DOHH2 (cell line): ENCODE measurements at regions not wholly inside any gene's neighbourhood (a gene's known extent, or its start where the extent isn't known, plus 50 kb on each side); places are given as distances from the start of the nearest gene placed in this dataset.

Experiments used
- H3F3A ChIP-seq: fragments of 200-600 bp; sonication (generic), shearing (Covaris generic); 2 replicates; pipeline ENCODE4 v1.6.0; 2016; ENCODE audit warnings: antibody characterized with exemption, mild to moderate bottlenecking; ENCODE audit not compliant: control insufficient read depth, insufficient read depth
- H3K27ac ChIP-seq: fragments of 200-600 bp; sonication (generic); 2 replicates; pipeline ENCODE4 v1.5.1; 2014; ENCODE audit warnings: low read depth, mild to moderate bottlenecking, low read length, moderate library complexity
- H3K27me3 ChIP-seq: fragments of 200-600 bp; sonication (generic); 2 replicates; pipeline ENCODE4 v1.6.1; 2014; ENCODE audit warnings: mild to moderate bottlenecking, low read length, mixed read lengths; ENCODE audit not compliant: control insufficient read depth
- H3K36me3 ChIP-seq: fragments of 200-600 bp; sonication (generic); 2 replicates; pipeline ENCODE4 v1.6.1; 2014; ENCODE audit warnings: mild to moderate bottlenecking, low read length, moderate library complexity, mixed read lengths; ENCODE audit not compliant: control insufficient read depth
- H3K4me1 ChIP-seq: fragments of 200-600 bp; sonication (generic); 2 replicates; pipeline ENCODE4 v1.6.1; 2014; ENCODE audit warnings: mild to moderate bottlenecking, low read length, mixed read lengths; ENCODE audit not compliant: control insufficient read depth
- H3K4me2 ChIP-seq: fragments of 200-600 bp; sonication (generic); 2 replicates; pipeline ENCODE4 v1.6.0; 2014; ENCODE audit warnings: mild to moderate bottlenecking, low read length, moderate library complexity
- H3K4me3 ChIP-seq: fragments of 200-600 bp; sonication (generic); 2 replicates; pipeline ENCODE4 v1.5.1; 2014; ENCODE audit warnings: mild to moderate bottlenecking, low read length, mixed read lengths
- H3K79me2 ChIP-seq: fragments of 200-600 bp; sonication (generic); 2 replicates; pipeline ENCODE4 v1.6.1; 2014; ENCODE audit warnings: mild to moderate bottlenecking, low read length, mixed read lengths; ENCODE audit not compliant: control insufficient read depth
- H3K9me2 ChIP-seq: fragments of 200-600 bp; sonication (generic); replicated peaks from 2 replicates; pipeline ENCODE4 v1.6.1; 2014; ENCODE audit warnings: mild to moderate bottlenecking, low read length, mixed read lengths; ENCODE audit not compliant: control insufficient read depth
- H3K9me3 ChIP-seq: fragments of 200-600 bp; sonication (generic); 2 replicates; pipeline ENCODE4 v1.6.1; 2014; ENCODE audit warnings: antibody characterized with exemption, low read length, mixed read lengths; ENCODE audit not compliant: control insufficient read depth, insufficient read depth
- H4K20me1 ChIP-seq: fragments of 200-600 bp; sonication (generic); 2 replicates; pipeline ENCODE4 v1.6.0; 2014; ENCODE audit warnings: low read depth, mild to moderate bottlenecking, antibody characterized with exemption, low read length, moderate library complexity; ENCODE audit not compliant: control insufficient read depth, insufficient read depth
- EZH2phosphoT487 ChIP-seq: fragments of 200-600 bp; sonication (generic); IDR thresholded peaks from 2 replicates; pipeline ENCODE4 v1.6.1; 2017; ENCODE audit warnings: borderline replicate concordance, mild to moderate bottlenecking, antibody characterized with exemption, low read length, moderate library complexity, mixed read lengths
- TF ChIP-seq, protein P1 (sequence below): fragments of 200-600 bp; sonication (generic); IDR thresholded peaks from one replicate; pipeline ENCODE4 v1.5.1; 2014; ENCODE audit warnings: antibody characterized with exemption, mild to moderate bottlenecking, low read depth, low read length; ENCODE audit not compliant: poor library complexity, severe bottlenecking

DNA sequence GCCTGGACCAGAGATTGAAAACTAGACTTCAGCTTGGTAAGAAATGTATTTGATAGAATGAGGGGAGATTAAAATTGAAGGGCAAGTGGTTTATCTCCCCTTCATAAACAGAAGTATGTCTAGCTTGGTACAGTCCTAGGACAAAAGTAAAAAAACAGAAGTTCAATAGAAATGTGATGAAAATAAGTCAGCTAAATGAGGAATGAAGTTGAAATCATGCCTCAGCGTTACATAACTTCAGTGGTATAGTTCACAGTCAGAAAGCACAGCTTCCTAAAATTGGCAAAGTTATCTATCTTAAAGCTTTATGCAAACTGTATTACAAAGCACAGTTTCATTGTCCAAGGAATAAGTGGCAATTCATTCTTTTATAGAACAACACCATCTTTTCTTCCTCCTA, 90.2 kb upstream of the SYT10 start:
- H3K79me2 ChIP-seq = no peaks in the 10 kb centered on the region
- H4K20me1 ChIP-seq = no peaks in the 10 kb centered on the region
- H3K9me3 ChIP-seq = no peaks in the 10 kb centered on the region
- no peaks in the 10 kb centered on the region for H3K36me3 ChIP-seq
- H3K27me3 ChIP-seq = no peaks in the 10 kb centered on the region
- H3K27ac ChIP-seq = no peak overlapping the region
- no peaks in the 10 kb centered on the region for H3K4me1 ChIP-seq
- no peaks in the 10 kb centered on the region for H3K9me2 ChIP-seq
- H3K4me3 ChIP-seq = no peak overlapping the region
- H3K4me2 ChIP-seq = no peak overlapping the region
- H3F3A ChIP-seq = no peaks in the 10 kb centered on the region
- TF ChIP-seq, protein P1, sequence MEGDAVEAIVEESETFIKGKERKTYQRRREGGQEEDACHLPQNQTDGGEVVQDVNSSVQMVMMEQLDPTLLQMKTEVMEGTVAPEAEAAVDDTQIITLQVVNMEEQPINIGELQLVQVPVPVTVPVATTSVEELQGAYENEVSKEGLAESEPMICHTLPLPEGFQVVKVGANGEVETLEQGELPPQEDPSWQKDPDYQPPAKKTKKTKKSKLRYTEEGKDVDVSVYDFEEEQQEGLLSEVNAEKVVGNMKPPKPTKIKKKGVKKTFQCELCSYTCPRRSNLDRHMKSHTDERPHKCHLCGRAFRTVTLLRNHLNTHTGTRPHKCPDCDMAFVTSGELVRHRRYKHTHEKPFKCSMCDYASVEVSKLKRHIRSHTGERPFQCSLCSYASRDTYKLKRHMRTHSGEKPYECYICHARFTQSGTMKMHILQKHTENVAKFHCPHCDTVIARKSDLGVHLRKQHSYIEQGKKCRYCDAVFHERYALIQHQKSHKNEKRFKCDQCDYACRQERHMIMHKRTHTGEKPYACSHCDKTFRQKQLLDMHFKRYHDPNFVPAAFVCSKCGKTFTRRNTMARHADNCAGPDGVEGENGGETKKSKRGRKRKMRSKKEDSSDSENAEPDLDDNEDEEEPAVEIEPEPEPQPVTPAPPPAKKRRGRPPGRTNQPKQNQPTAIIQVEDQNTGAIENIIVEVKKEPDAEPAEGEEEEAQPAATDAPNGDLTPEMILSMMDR = no peak
- TF ChIP-seq EZH2phosphoT487 = no peak

DNA sequence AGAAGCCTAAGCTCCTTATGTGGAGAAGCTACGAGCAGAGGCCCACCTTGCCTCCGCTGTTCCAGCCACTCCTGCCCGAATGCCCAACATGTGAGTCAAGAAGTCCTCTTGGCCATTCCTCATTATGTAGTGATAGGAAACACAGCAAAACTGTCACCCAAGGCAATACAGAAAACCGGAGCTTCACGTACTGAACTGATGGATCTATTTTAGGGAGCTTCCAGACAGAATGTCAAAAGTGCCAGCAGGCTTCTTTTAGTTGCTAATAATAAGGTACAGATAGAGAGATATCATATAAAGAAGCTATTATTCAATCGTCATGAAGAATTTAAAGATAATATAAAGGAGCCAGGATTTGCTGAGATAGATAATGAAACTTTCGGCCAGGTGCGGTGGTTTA, 91.6 kb upstream of the SYT10 start:
- Histone ChIP-seq H3K9me3 (no peaks in the 10 kb centered on the region), H3F3A (no peaks in the 10 kb centered on the region), H3K27me3 (no peaks in the 10 kb centered on the region), H3K79me2 (no peaks in the 10 kb centered on the region), H4K20me1 (no peaks in the 10 kb centered on the region), H3K9me2 (no peaks in the 10 kb centered on the region), H3K4me1 (no peaks in the 10 kb centered on the region), H3K27ac (no peak overlapping the region), H3K4me3 (no peak overlapping the region), H3K36me3 (no peaks in the 10 kb centered on the region), H3K4me2 (no peak overlapping the region)
- no peak for TF ChIP-seq EZH2phosphoT487
- TF ChIP-seq, protein P1 = no peak

DNA sequence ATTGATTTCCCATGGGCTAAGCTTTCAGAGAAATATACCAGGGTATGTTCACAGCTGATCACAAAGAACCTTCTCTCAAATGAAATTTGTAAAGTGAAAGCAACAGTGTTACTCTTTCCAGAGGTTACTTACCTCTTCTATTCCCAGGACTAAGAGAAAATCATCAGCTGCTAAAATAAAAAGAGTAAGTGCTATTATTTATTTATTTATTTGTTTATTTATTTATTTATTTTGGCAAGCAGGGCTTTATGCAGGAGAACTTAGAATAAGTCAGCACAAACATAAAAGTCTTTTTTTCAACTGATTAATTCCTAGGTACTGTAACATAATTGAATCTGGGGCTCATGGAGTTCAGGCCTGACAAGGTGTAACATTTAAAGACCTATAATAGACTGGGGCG, 93.9 kb upstream of the SYT10 start:
- Histone ChIP-seq H3K4me2 (no peak overlapping the region), H3K79me2 (no peaks in the 10 kb centered on the region), H4K20me1 (no peaks in the 10 kb centered on the region), H3K36me3 (no peaks in the 10 kb centered on the region), H3K27ac (no peak overlapping the region), H3K4me3 (no peak overlapping the region), H3K9me3 (no peaks in the 10 kb centered on the region), H3F3A (no peaks in the 10 kb centered on the region), H3K27me3 (no peaks in the 10 kb centered on the region), H3K9me2 (no peaks in the 10 kb centered on the region), H3K4me1 (no peaks in the 10 kb centered on the region)
- no peak for TF ChIP-seq EZH2phosphoT487
- TF ChIP-seq, protein P1 = no peak

DNA sequence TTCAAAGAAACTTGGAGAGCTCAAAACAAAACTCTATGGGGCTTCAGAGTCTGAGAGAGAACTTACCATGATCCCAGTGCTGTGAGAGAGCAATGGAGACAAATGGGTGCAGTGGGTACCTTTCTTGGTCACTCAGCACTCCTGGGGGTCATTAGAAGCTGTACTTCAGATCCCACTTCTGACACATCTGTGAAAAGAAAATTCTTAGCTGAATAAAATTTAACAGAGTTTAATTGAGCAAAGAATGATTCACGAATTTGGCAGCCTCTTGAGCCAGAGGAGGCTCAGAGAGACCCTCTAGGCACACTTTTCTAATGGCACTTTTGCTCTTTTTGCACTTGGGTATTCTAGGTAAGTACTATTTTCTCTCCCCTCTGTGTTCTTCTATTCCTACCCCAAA, 96.8 kb upstream of the SYT10 start:
- Histone ChIP-seq H3K36me3 (no peaks in the 10 kb centered on the region), H3K27ac (no peak overlapping the region), H3K4me2 (no peak overlapping the region), H3K4me1 (no peaks in the 10 kb centered on the region), H3K9me3 (no peaks in the 10 kb centered on the region), H4K20me1 (no peaks in the 10 kb centered on the region), H3K9me2 (no peaks in the 10 kb centered on the region), H3K79me2 (no peaks in the 10 kb centered on the region), H3K27me3 (no peaks in the 10 kb centered on the region), H3F3A (no peaks in the 10 kb centered on the region), H3K4me3 (no peak overlapping the region)
- TF ChIP-seq, protein P1 = no peak
- no peak for TF ChIP-seq EZH2phosphoT487
